Liver (tissue), 3 donors: ENCODE measurements at regions not wholly inside any gene's neighbourhood (a gene's known extent, or its start where the extent isn't known, plus 50 kb on each side); places are given as distances from the start of the nearest gene placed in this dataset.

Source experiments
- CTCF ChIP-seq: fragments of 150-350 bp; IDR thresholded peaks from 2 replicates; pipeline ENCODE4 v1.5.1; 2017; ENCODE audit warnings: improper control_type of control experiment, low read depth, low read length; ENCODE audit not compliant: missing input control
- EGR1 ChIP-seq, 2 donors: IDR thresholded peaks; 2 replicates each; pipeline ENCODE4 v1.6.1; 2016 to 2018; ENCODE audit warnings: antibody characterized with exemption in 2 of 2, low read depth in 2 of 2
- RAD21 ChIP-seq, 2 donors: IDR thresholded peaks; 2 replicates each; pipeline ENCODE4 v1.6.1; 2016; ENCODE audit warnings: antibody characterized with exemption in 2 of 2, mild to moderate bottlenecking in 2 of 2
- REST ChIP-seq: IDR thresholded peaks from 2 replicates; pipeline ENCODE4 v1.6.1; 2016; ENCODE audit warnings: antibody characterized with exemption, mild to moderate bottlenecking
- RXRA ChIP-seq, 2 donors: IDR thresholded peaks; 2 replicates each; pipeline ENCODE4 v1.6.1; 2017 to 2018; ENCODE audit warnings: antibody characterized with exemption in 2 of 2, mild to moderate bottlenecking in 1 of 2
- SP1 ChIP-seq: IDR thresholded peaks from 2 replicates; pipeline ENCODE4 v1.6.1; 2018; ENCODE audit warnings: antibody characterized with exemption, mild to moderate bottlenecking
- YY1 ChIP-seq: IDR thresholded peaks from 2 replicates; pipeline ENCODE4 v1.6.1; 2016; ENCODE audit warnings: antibody characterized with exemption, mild to moderate bottlenecking
- ZBTB33 ChIP-seq: IDR thresholded peaks from 2 replicates; pipeline ENCODE4 v1.6.1; 2016; ENCODE audit warnings: antibody characterized with exemption
- TF ChIP-seq, protein P1 (sequence below): IDR thresholded peaks from 2 replicates; pipeline ENCODE4 v1.6.1; 2016; ENCODE audit warnings: antibody characterized with exemption
- donor health status: healthy.
- donor health status: healthy.

DNA sequence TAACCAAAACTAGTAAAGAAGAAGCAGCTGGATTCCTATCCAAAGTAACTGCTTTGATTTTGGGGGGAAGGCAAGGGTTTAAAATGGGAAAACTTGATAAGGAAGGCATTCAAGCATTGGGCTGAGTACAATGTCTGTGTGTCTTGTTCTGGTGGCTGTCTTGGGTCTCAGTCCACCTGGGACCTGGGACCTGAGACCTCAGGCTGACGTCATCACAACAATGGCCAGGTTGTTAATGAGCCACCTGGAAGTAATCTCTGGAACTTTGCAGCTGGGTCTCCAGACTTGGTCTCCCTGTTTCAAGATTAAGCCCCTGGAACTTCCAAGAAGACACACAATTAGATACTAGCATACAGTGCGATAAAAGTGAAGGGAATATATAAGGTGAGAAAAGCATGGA lies 157.5 kb downstream of the PIK3R1 start:
- no peak for TF ChIP-seq CTCF
- TF ChIP-seq YY1 = no peak
- TF ChIP-seq REST = no peak
- TF ChIP-seq RAD21 (IDR thresholded peaks at IDR 0.05) = no peak
- TF ChIP-seq ZBTB33 = no peak
- no peak for TF ChIP-seq RXRA (IDR thresholded peaks at IDR 0.05)
- no peak for TF ChIP-seq SP1
- TF ChIP-seq, protein P1, sequence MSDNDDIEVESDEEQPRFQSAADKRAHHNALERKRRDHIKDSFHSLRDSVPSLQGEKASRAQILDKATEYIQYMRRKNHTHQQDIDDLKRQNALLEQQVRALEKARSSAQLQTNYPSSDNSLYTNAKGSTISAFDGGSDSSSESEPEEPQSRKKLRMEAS = no peak
- no peak for TF ChIP-seq EGR1 (IDR thresholded peaks at IDR 0.05; ENCODE audit: low read depth in 2 of 2)
